Mammary epithelial cell (primary cell): ENCODE measurements at regions not wholly inside any gene's neighbourhood (a gene's known extent, or its start where the extent isn't known, plus 50 kb on each side); places are given as distances from the start of the nearest gene placed in this dataset.

Experiments used
- CTCF ChIP-seq, 2 donors: IDR thresholded peaks in 1 of 2; conservative IDR thresholded peaks in 1 of 2; 2 replicates each; pipeline ENCODE4 v1.5.1; 2011 to 2012; ENCODE audit warnings: inconsistent platforms in 2 of 2, low read length in 2 of 2, mild to moderate bottlenecking in 2 of 2, control low read depth in 1 of 2, low read depth in 1 of 2; ENCODE audit not compliant: insufficient read depth in 1 of 2; ENCODE audit errors: extremely low read depth in 1 of 2
- EZH2 ChIP-seq: IDR thresholded peaks from 2 replicates; pipeline ENCODE4 v1.6.1; 2012; ENCODE audit warnings: low read length, inconsistent platforms, borderline replicate concordance

GRCh38 chr5:74233091-74233490 lies 407.4 kb downstream of the ENC1 start:
- TF ChIP-seq CTCF (conservative IDR thresholded peaks at IDR 0.05 in 1 of 2, IDR thresholded peaks at IDR 0.05 in 1 of 2; ENCODE audit: extremely low read depth in 1 of 2, insufficient read depth in 1 of 2, low read depth in 1 of 2, low read length in 2 of 2), result no peak
- no peak for TF ChIP-seq EZH2
